Endothelial cell of umbilical vein (primary cell): ENCODE measurements at regions not wholly inside any gene's neighbourhood (a gene's known extent, or its start where the extent isn't known, plus 50 kb on each side); places are given as distances from the start of the nearest gene placed in this dataset.

Experiments used
- JUN ChIP-seq: IDR thresholded peaks from 2 replicates; pipeline ENCODE4 v1.6.1; 2011; ENCODE audit warnings: borderline replicate concordance, low read depth; ENCODE audit not compliant: insufficient read length, insufficient read depth
- POLR2A ChIP-seq: IDR thresholded peaks from 2 replicates; pipeline ENCODE4 v1.6.1; 2012; ENCODE audit warnings: low read depth, mild to moderate bottlenecking, control low read depth, low read length

- TF ChIP-seq JUN: no peak
- no peak for TF ChIP-seq POLR2A
These were observed 795.1 kb upstream of the GRIA3 start for GRCh38 chrX:122389005-122389404.
